ENCODE measurements at regions not wholly inside any gene's neighbourhood (a gene's known extent, or its start where the extent isn't known, plus 50 kb on each side); places are given as distances from the start of the nearest gene placed in this dataset.
"Not testable (repeated sequence)": the region's sequence is repeated elsewhere in the genome, so short reads cannot be mapped to it uniquely, and the experiment has no call there.

GRCh38 chr16:88271296-88271695, 111.5 kb upstream of the ZNF469 start:
- not testable (repeated sequence) for DNase-seq

GRCh38 chr16:88271776-88272175, 111.0 kb upstream of the ZNF469 start:
- DNase-seq = not testable (repeated sequence)

DNA sequence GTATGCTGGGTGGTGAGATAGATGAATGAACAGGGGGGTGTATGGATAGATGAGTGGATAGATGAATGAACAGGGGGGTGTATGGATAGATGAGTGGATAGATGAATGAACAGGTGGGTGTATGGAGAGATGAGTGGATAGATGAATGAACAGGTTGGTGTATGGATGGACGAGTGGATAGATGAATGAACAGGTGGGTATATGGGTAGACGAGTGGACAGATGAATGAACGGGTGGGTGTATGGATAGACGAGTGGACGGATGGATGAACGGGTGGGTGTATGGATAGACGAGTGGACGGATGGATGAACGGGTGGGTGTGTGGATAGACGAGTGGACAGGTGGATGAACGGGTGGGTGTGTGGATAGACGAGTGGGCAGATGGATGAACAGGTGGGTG, 110.3 kb upstream of the ZNF469 start:
- not testable (repeated sequence) for DNase-seq

DNA sequence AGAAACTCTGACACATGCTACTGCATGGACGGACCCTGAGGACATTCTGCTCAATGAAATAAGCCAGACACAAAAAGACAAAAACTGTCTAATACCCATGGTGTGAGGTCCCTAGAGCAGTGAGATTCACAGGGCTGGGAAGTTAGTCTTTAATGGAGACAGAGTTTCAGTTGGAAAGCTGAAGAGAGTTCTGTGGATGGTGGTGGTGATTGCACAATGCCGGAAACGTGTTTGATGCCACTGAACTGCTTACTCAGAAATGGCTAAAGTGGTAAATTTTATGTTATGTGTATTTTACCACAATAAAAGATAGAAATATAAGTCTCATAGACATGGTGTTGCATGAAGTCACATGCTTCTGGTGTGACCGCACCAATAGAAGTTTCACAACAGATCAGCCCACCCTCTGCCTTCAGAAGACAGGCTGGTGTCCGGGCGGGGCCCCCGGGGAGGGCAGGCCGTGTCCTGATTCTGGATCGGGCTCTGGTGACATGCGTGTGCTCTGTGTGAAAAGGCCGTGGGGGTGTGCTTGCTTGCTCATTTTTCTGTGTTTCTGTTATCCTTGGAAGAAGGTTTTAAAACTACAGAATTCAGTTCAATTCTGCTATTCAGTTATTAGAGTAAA, 108.5 kb upstream of the ZNF469 start:
- not testable (repeated sequence) for DNase-seq

GRCh38 chr16:88274847-88275246, 107.9 kb upstream of the ZNF469 start:
- no peak for DNase-seq

- not testable (repeated sequence) for DNase-seq
These were observed 107.2 kb upstream of the ZNF469 start for GRCh38 chr16:88275336-88276122.

DNA sequence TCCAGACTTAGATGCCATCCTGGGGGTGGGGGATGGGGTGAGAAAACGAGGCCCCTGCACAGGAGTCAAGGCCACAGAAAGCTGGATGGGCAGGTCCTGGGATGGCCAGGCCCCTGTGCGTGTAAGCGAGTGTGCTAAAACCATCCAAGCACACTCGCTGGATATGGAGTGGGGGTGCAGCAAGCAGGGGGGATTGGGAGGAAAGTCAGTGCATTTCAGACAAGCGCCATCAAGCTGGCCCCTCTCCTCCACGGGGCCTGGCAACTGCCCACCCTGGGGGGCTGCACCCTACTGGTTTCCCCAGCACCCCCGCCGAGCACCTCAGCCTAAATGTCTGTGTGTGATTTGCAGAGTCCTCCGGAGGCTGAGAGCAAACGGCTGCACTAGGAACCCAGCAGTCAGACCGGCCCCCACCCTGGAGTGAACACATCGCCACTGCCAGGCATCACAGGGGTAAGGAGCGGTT, 106.6 kb upstream of the ZNF469 start:
- DNase-seq = not testable (repeated sequence)

- DNase-seq = no peak
These were observed 106.2 kb upstream of the ZNF469 start for GRCh38 chr16:88276591-88276990.

DNA sequence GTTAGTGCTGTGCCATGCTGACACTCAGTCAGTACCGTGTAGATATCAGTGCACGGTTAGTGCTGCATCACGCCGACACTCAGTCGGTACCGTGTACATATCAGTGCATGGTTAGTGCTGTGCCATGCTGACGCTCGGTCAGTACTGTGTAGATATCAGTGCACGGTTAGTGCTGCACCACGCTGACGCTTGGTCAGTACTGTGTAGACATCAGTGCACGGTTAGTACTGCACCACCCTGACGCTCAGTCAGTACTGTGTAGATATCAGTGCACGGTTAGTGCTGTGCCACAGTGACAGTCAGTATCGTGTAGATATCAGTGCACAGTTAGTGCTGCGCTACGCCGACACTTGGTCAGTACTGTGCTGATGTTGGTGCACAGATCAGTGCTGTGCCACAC, 102.8 kb upstream of the ZNF469 start:
- DNase-seq = no peak

GRCh38 chr16:88281858-88282563, 100.7 kb upstream of the ZNF469 start:
- no peak for DNase-seq

- DNase-seq = no peak
These were observed 100.0 kb upstream of the ZNF469 start for GRCh38 chr16:88282564-88283395.

GRCh38 chr16:88283596-88283995, 99.2 kb upstream of the ZNF469 start:
- no peak for DNase-seq

GRCh38 chr16:88284101-88284500, 98.7 kb upstream of the ZNF469 start:
- DNase-seq = no peak

DNA sequence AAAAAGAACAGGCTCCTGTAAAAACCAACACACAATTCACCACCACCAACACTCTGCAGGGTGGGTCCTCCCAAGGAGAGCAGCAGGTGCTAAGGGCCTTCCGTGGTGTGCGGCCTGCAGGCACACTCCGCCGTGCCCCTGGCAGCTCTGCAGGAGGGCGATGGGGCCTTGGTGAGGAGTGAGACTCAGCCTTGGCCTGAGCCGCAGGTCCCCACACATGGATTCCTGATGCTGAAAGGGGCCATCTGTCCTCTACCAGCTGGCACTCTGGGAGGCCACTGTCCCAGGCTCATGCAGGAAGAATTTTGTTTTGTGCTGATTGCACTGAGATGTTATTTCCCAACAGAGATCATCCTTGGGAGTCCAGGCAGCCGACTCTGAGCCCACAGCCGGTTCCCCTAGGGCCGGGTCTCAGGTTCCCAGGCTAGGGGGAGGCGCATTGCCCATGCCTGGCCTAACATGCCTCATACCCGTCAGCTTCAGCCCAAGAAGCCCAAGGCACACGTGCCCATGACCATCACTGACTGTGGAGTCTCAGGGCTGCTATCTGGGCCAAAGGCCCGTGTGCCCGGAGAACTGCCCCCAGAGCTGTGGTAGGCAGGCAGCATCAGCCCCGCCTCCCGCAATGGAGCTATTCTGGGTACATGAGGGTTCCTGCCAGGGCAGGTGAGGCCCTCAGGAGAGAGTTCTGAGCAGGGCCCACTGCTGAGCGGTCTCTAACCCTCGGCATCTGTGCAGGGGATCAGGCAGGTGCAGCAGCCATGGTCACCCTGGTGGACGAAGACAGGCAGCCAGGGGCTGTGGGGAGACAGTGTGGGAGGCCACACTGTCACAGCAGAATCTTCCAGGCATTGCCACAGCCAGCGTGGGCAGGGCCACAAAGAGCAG, 97.9 kb upstream of the ZNF469 start:
- no peak for DNase-seq

GRCh38 chr16:88285514-88285822, 97.3 kb upstream of the ZNF469 start:
- DNase-seq = no peak

- DNase-seq = no peak
These were observed 96.3 kb upstream of the ZNF469 start for GRCh38 chr16:88286301-88286923.

DNA sequence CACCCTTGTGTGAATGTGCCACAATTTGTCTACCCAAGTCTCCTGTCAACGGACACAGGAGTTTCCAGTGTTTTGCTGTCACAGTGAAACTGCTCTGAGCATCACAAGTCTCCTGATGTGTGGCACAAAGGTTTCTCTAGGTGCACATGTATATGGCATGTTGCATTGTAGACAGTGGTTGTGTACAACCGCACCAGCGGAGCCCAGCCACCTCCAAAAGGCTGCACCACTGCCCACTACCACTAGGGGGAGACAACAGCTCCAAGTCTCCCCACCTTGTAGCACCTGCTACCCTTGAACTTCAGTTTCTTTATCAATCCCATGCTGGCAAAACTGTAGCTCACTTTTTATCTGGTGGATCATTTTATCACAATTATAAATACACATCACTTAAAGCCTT, 95.5 kb upstream of the ZNF469 start:
- DNase-seq = peak in 1 of 2 experiments; percentile 3

GRCh38 chr16:88288303-88288702, 94.5 kb upstream of the ZNF469 start:
- no peak for DNase-seq

DNA sequence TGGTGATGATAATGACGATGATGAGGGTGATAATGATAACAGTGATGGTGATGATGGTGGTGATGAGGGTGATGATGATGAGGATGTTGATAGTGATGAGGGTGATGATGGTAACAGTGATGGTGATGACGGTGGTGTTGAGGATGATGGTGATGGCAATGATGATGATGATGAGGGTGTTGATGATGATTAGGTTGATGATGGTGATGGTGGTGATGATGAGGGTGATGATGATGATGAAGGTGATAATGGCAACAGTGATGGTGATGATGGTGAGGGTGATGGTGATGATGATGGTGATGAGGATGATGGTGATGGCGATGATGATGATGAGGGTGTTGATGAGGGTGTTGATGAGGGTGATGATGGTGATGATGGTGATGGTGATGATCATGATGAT, 93.8 kb upstream of the ZNF469 start:
- DNase-seq = no peak

DNA sequence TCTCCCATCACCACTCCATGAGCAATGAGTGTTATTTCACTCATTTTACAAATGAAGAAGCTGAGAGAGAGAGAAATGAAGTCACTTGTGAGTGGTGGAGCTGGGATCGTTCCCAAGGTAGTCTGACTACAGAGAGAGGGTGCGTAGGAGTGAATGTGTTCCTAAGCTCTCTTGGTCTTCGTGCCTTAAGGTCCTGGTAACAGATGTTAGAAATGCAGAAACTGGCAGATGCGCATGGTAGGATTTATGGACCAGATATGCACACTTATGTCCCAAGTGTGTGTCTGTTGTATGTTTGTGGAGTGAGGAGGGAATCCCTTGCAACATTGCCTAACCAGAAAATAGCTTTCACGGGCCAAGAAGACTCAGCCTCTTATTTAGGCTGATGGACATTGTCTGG, 93.2 kb upstream of the ZNF469 start:
- DNase-seq = no peak

DNA sequence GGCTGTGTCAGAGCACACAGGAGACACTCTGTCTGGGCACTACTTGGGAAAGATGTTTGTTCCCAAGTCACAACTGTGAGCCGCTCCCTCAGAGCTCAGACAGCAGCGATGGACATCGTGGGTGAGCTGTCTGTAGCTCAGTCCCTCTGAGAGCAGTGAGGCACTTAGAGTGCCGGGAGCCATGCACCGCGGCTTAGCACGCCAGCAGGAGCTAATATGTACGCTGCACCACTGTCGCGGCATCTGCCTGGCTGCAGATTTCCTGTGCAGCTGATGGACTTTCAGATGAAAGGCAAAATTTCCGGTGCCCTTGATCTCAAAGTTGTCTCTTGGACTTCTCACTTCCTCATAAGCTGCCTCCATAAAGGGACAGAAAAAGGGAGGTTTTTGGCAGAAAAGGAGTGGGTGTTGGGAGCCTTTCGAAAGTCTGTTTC, 92.8 kb upstream of the ZNF469 start:
- DNase-seq = peak in 1 of 2 experiments; percentile 2

Data from AML-193 (cell line).